Activated B cell treated with CpG ODN at 0.5 μM for 24 hours (primary cell): ENCODE measurements at regions not wholly inside any gene's neighbourhood (a gene's known extent, or its start where the extent isn't known, plus 50 kb on each side); places are given as distances from the start of the nearest gene placed in this dataset.

Experiments used
- ATAC-seq: fragments of 200-7000 bp; cut with Tn5 transposase; one replicate; pipeline ENCODE4 v1.10.0; 2021; ENCODE audit warnings: low read depth, mild to moderate bottlenecking, moderate library complexity
- CTCF ChIA-PET: fragments of 350-600 bp; sonication (Branson Sonifier 250); formaldehyde crosslinking; loops from one replicate; lab custom pipeline; 2021; ENCODE audit warnings: antibody characterized with exemption; lab: Charles Lee
- POLR2A ChIA-PET: fragments of 350-600 bp; sonication (Branson Sonifier 250); formaldehyde crosslinking; loops from one replicate; lab custom pipeline; 2021; ENCODE audit warnings: antibody characterized with exemption; lab: Charles Lee
- DNase-seq: peaks from one replicate; pipeline ENCODE4 v3.0.0; 2022
- H3K27ac Mint-ChIP-seq: one replicate; pipeline ENCODE4 v1.8.0; 2020; ENCODE audit warnings: mixed read lengths
- H3K27me3 Mint-ChIP-seq: one replicate; pipeline ENCODE4 v1.8.0; 2021; ENCODE audit warnings: mixed read lengths
- H3K36me3 Mint-ChIP-seq: one replicate; pipeline ENCODE4 v1.8.0; 2021; ENCODE audit warnings: low read depth, mixed read lengths
- H3K4me1 Mint-ChIP-seq: one replicate; pipeline ENCODE4 v1.8.0; 2021; ENCODE audit warnings: mixed read lengths
- H3K4me3 Mint-ChIP-seq: one replicate; pipeline ENCODE4 v1.8.0; 2020; ENCODE audit warnings: mild to moderate bottlenecking, mixed read lengths
- H3K9me3 Mint-ChIP-seq: one replicate; pipeline ENCODE4 v1.8.0; 2020; ENCODE audit warnings: mixed read lengths
- intact Hi-C: fragments of 100-400 bp; cut with micrococcal nuclease; formaldehyde crosslinking; loops from one replicate; pipeline ENCODE4 v1.15.1; 2024
- TF ChIP-seq, protein P1 (sequence below): fragments of 200-600 bp; IDR thresholded peaks from one replicate; pipeline ENCODE4 v1.8.0; 2022; ENCODE audit warnings: antibody characterized with exemption, mild to moderate bottlenecking

DNA sequence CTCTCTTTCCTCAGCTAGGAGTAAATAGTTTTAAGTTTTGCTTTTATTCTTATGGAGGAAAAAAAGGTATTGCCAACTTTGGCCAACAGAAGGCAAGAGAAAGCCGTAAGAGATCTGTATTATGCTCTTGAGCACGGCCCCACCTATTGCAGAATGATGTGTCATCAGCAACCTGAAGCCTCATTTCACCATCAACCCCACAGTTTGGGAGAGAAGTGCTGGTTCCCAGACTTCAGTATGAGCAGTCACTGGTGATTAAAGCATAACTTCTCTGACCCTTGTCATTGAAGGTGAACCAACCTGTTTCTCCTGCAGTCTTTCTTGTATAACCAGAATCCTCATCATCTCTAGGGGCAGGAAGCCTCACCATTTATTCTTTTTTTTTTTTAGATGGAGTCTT is 100.2 kb downstream of the SIPA1L2 start:
- intact Hi-C loops: no loop called here
- Mint-ChIP-seq H3K27me3 (no peaks in the 10 kb centered on the region), H3K27ac (no peak overlapping the region), H3K36me3 (no peaks in the 10 kb centered on the region), H3K4me3 (no peak overlapping the region), H3K9me3 (no peaks in the 10 kb centered on the region), H3K4me1 (no peaks in the 10 kb centered on the region)
- TF ChIP-seq, protein P1, sequence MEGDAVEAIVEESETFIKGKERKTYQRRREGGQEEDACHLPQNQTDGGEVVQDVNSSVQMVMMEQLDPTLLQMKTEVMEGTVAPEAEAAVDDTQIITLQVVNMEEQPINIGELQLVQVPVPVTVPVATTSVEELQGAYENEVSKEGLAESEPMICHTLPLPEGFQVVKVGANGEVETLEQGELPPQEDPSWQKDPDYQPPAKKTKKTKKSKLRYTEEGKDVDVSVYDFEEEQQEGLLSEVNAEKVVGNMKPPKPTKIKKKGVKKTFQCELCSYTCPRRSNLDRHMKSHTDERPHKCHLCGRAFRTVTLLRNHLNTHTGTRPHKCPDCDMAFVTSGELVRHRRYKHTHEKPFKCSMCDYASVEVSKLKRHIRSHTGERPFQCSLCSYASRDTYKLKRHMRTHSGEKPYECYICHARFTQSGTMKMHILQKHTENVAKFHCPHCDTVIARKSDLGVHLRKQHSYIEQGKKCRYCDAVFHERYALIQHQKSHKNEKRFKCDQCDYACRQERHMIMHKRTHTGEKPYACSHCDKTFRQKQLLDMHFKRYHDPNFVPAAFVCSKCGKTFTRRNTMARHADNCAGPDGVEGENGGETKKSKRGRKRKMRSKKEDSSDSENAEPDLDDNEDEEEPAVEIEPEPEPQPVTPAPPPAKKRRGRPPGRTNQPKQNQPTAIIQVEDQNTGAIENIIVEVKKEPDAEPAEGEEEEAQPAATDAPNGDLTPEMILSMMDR: no peak
- ChIA-PET POLR2A (no interaction called here), CTCF (no interaction called here)
- DNase-seq (no peak), ATAC-seq (no peak)

DNA sequence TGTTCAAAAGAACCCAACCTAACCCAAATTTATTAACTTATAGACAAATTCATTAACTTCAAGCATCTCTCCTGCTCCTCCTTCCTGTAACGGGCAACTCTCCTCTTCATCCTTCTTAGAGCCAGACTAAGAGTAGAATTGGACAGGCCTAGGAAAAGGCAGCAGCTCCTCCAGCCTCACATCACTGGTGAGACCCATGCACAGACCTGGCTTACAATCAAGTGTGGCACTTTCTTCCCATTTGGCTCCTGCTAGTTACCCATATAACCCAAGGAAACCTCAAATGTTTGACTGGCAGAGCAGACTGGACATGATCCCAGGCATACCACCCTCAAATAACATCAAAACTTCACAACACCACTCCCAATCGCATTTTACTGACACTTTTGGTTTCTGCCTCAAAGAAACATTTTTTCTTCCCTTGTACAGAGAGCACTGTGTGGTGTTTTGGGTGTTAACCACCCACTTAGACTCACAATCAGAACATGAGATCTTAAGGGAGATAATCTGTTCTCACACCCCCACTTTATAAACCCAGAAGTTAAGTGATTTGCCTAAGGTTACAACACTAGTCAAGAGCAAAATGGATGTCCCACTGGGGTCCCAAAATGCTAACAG is 101.4 kb downstream of the SIPA1L2 start:
- CTCF ChIA-PET: no interaction called here
- POLR2A ChIA-PET: no interaction called here
- no peaks in the 10 kb centered on the region for H3K27me3 Mint-ChIP-seq
- DNase-seq (no peak), ATAC-seq (no peak)
- H3K9me3 Mint-ChIP-seq: no peaks in the 10 kb centered on the region
- no peaks in the 10 kb centered on the region for H3K36me3 Mint-ChIP-seq
- no peaks in the 10 kb centered on the region for H3K4me1 Mint-ChIP-seq
- TF ChIP-seq, protein P1: no peak
- no peak overlapping the region for H3K4me3 Mint-ChIP-seq
- no peak overlapping the region for H3K27ac Mint-ChIP-seq
- intact Hi-C loops: no loop called here

DNA sequence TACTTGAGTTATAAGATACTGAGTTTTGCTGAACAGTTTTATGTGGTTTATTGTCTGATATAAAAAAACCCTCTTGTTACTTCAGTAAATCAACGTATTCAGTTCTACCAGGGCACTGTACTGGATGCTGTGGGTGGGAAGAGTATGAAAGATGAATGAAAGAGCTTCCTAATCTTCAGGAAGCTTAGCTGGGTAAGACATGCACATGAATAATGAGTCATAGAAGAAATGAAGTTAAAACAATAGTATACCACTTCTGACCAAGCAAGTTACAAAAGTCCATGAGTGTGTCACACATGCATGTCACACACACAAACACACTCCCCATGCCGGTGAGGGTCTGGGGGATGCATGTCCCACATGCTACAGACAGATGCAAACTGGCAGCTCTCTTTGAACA is 105.9 kb downstream of the SIPA1L2 start:
- Mint-ChIP-seq H3K4me3 (no peak overlapping the region), H3K4me1 (no peaks in the 10 kb centered on the region), H3K36me3 (no peaks in the 10 kb centered on the region), H3K27ac (no peak overlapping the region), H3K27me3 (no peaks in the 10 kb centered on the region), H3K9me3 (no peaks in the 10 kb centered on the region)
- CTCF ChIA-PET: no interaction called here
- TF ChIP-seq, protein P1: no peak
- ATAC-seq: no peak
- POLR2A ChIA-PET: no interaction called here
- intact Hi-C loops: no loop called here
- no peak for DNase-seq

DNA sequence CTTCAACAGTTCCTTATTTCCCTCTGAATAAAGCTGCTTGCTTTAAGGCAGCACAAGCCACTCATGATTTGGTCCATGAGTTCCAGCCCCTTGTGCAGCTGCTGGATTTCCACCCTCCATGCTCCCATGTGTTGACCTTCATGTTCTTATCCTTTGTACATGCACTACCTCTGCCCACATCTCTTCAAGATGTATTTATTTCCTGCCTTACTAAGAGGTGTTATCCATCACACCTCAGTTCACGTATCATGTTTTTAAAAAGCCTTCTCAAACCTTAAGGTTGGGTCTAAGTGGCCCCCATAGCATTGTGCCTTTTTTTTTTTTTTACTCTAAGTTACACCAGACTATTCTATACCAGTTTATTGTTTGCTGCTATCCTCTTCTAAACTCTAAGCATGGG is 107.7 kb downstream of the SIPA1L2 start:
- Mint-ChIP-seq H3K27me3 (no peaks in the 10 kb centered on the region), H3K9me3 (no peaks in the 10 kb centered on the region), H3K4me1 (no peaks in the 10 kb centered on the region), H3K27ac (no peak overlapping the region), H3K36me3 (no peaks in the 10 kb centered on the region), H3K4me3 (no peak overlapping the region)
- intact Hi-C loops: no loop called here
- CTCF ChIA-PET: no interaction called here
- TF ChIP-seq, protein P1: no peak
- ATAC-seq (no peak), DNase-seq (no peak)
- POLR2A ChIA-PET: no interaction called here

DNA sequence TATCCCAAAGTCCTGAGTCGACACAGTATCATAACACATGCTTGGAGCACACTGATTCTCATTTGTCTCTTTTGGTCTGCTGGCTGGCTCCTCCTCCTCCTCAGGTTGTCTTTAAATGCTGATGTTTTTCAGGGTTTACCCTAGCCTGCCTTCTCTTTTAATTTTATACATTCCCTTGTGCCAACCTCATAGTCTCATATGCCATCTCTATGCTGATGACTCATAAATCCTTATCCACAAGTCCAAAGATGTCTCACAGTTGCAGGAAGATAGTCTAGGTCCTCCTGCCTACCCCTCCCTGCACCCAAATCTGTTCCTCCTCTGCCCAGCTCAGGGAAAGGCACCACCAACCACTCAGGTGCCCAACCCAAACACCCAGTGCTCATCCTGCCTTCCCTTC is 108.3 kb downstream of the SIPA1L2 start:
- Mint-ChIP-seq H3K27ac (no peak overlapping the region), H3K4me1 (no peaks in the 10 kb centered on the region), H3K9me3 (no peaks in the 10 kb centered on the region), H3K27me3 (no peaks in the 10 kb centered on the region), H3K36me3 (no peaks in the 10 kb centered on the region), H3K4me3 (no peak overlapping the region)
- POLR2A ChIA-PET: no interaction called here
- DNase-seq (no peak), ATAC-seq (no peak)
- TF ChIP-seq, protein P1: no peak
- intact Hi-C loops: no loop called here
- CTCF ChIA-PET: no interaction called here
